ENCODE measurements at regions not wholly inside any gene's neighbourhood (a gene's known extent, or its start where the extent isn't known, plus 50 kb on each side); places are given as distances from the start of the nearest gene placed in this dataset.

GRCh38 chr1:5256793-5257192 lies 602.4 kb downstream of the AJAP1 start:
- no peak for DNase-seq

GRCh38 chr1:5254975-5255374 lies 600.6 kb downstream of the AJAP1 start:
- DNase-seq: no peak

GRCh38 chr1:5254131-5254725 lies 599.8 kb downstream of the AJAP1 start:
- DNase-seq: no peak

- no peak for DNase-seq
Measured at GRCh38 chr1:5253036-5253435, 598.6 kb downstream of the AJAP1 start.

GRCh38 chr1:5250336-5250735 lies 595.9 kb downstream of the AJAP1 start:
- DNase-seq: no peak

- DNase-seq: no peak
Measured at GRCh38 chr1:5245348-5245747, 590.9 kb downstream of the AJAP1 start.

- no peak for DNase-seq
Measured at GRCh38 chr1:5244631-5245285, 590.3 kb downstream of the AJAP1 start.

GRCh38 chr1:5242850-5243249 lies 588.4 kb downstream of the AJAP1 start:
- DNase-seq: no peak

GRCh38 chr1:5239911-5240310 lies 585.5 kb downstream of the AJAP1 start:
- DNase-seq: no peak

- no peak for DNase-seq
Measured at GRCh38 chr1:5238351-5239130, 584.1 kb downstream of the AJAP1 start.

GRCh38 chr1:5235355-5235899 lies 581.0 kb downstream of the AJAP1 start:
- DNase-seq: no peak

GRCh38 chr1:5232537-5232936 lies 578.1 kb downstream of the AJAP1 start:
- DNase-seq: no peak

- no peak for DNase-seq
Measured at GRCh38 chr1:5231541-5232315, 577.3 kb downstream of the AJAP1 start.

GRCh38 chr1:5227114-5227513 lies 572.7 kb downstream of the AJAP1 start:
- DNase-seq: no peak

GRCh38 chr1:5225707-5226704 lies 571.6 kb downstream of the AJAP1 start:
- DNase-seq: no peak

GRCh38 chr1:5223206-5223605 lies 568.8 kb downstream of the AJAP1 start:
- DNase-seq: no peak

GRCh38 chr1:5222626-5223025 lies 568.2 kb downstream of the AJAP1 start:
- no peak for DNase-seq

- DNase-seq: no peak
Measured at GRCh38 chr1:5221451-5221850, 567.0 kb downstream of the AJAP1 start.

- DNase-seq: peak; percentile 97
Measured at GRCh38 chr1:5220821-5221220, 566.4 kb downstream of the AJAP1 start.

GRCh38 chr1:5220421-5220820 lies 566.0 kb downstream of the AJAP1 start:
- DNase-seq: peak; percentile 89

- DNase-seq: no peak
Measured at GRCh38 chr1:5200006-5200405, 545.6 kb downstream of the AJAP1 start.

- DNase-seq: peak; percentile 40
Measured at GRCh38 chr1:5198328-5198727, 543.9 kb downstream of the AJAP1 start.
